Cardiac fibroblast (primary cell): ENCODE measurements at regions not wholly inside any gene's neighbourhood (a gene's known extent, or its start where the extent isn't known, plus 50 kb on each side); places are given as distances from the start of the nearest gene placed in this dataset.

ENCODE experiments used
- DNase-seq, 2 donors: peaks; one replicate each; pipeline versions ENCODE4 v3.0.0 to v3.0.0-alpha.2; 2010; ENCODE audit warnings: low read depth in 2 of 2
- H3K4me3 ChIP-seq, 2 donors: replicated peaks in 1 of 2; 1 replicate in 1 of 2; 2 replicates in 1 of 2; pipeline ENCODE4 v1.5.1; 2011; ENCODE audit warnings: low read depth in 2 of 2, low read length in 2 of 2, mild to moderate bottlenecking in 2 of 2, moderate library complexity in 1 of 2
- CTCF ChIP-seq: IDR thresholded peaks from one replicate; pipeline ENCODE4 v1.5.1; 2011; ENCODE audit warnings: low read depth, mild to moderate bottlenecking, low read length, inconsistent platforms

- no peak for TF ChIP-seq CTCF
- no peak for DNase-seq
- H3K4me3 ChIP-seq: no peak overlapping the region
These were observed 113.0 kb upstream of the NTRK2 start for GRCh38 chr9:84556556-84556955.

DNA sequence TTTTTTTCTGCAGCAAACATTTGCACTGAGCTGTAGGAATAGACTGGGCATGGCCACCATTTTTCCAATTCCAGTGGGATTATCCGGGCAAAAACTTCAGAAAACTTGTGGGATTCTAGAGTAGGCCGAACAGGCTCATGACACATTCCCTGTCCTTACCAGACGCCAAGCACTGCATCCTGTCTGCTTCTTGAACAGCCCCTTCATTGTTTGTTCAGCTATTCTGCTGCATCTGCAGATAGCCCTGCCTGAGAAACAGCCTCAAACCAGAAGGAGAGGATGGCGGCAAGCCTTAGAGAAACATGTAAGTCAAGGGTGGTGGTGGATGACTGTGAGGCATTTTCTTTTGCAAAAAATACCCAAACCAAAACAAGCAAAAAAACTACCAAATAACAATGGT lies 111.8 kb upstream of the NTRK2 start:
- no peak overlapping the region for H3K4me3 ChIP-seq
- TF ChIP-seq CTCF: no peak
- DNase-seq: no peak

GRCh38 chr9:84563691-84564090 lies 105.8 kb upstream of the NTRK2 start:
- H3K4me3 ChIP-seq: no peak overlapping the region
- no peak for TF ChIP-seq CTCF
- no peak for DNase-seq

DNA sequence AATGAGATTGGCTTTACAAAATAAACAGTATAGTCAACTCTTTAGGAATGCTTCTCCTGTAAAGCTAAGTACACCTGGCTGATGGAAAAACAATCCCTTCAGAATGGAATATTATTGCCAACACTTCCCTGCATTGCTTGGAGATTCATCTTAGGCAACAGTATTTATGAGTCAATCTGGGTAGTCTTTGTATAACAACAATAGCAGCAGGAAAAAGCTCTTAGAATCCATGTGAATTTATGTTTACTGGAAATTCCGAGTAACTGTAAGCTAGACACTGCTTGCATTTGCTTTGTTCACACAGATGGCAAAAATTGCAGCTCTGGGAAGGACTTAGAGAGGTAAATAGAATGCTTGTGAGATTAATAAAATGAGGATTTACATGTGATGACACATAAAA lies 101.7 kb upstream of the NTRK2 start:
- DNase-seq: no peak
- no peak for TF ChIP-seq CTCF
- no peak overlapping the region for H3K4me3 ChIP-seq

DNA sequence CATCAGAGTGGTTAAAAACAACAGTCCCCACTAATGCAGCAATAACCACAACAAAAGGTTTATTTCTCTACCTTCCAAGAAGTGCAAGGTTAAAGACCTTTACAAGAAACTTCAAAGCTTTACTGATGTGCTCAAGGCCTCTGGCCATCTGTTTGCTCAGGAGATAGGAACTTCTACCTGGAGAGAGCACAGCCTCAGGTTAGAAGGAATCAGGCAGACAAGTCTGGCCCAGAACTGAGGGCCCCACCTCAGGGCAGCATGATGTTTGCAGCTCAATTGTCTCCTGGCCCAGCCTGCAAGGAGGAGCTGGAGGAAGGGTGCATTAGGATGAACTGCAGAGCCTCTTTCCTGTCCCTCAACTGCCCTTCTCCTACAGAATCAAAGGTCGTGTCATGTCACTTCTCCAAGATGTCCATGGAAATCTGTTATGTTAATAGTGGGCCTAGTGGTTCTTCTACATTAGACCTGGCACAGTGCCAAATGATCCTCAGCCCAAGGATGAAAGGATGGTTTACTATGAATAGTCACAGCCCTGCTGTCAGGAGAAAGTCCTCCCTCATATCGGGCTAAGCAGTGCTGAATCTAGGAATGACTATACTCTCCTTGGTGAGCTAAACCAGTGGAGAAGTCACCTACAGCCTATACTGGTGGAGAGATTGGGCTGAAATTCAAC lies 98.9 kb upstream of the NTRK2 start:
- no peak for DNase-seq
- no peak overlapping the region for H3K4me3 ChIP-seq
- no peak for TF ChIP-seq CTCF

DNA sequence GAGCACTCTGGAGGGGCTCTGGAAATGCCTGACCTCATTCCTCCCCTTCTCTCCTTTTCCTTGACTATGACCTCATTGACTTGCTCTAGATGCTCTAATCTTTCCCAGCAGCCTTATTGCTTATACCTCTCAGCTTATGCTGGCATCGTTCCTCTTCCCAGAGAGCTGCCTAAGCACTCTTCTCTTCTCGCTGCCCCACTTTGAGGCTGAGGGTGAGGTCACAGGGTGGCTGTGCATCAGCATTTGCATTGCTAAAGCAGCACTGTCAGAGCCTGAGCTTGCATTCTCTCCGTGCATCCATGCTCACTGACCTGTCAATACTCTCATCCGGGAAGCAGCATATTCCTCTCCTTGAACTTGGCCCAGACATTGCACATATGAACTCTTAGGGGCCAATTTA lies 96.4 kb upstream of the NTRK2 start:
- H3K4me3 ChIP-seq: no peak overlapping the region
- no peak for DNase-seq
- TF ChIP-seq CTCF: no peak

DNA sequence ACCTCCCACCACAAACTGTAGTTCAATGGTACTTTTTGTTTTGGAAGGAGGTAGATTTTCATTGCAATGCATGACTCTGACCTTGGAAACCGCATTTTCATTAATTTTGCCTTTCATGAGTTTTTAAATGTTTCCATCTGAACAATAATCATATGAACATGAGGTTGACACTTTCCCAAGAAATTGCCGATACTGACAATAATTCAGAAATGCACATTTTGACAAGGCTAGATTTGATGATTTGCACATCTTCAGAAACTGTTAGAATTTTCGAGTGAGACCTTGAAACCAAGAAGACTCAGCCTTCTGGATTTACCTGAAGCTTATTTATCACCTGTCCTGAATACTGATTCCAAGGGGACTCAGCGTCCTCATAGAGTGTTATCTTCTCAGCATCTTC lies 93.8 kb upstream of the NTRK2 start:
- no peak overlapping the region for H3K4me3 ChIP-seq
- no peak for TF ChIP-seq CTCF
- DNase-seq: no peak
